HG03064 (cell line): ENCODE measurements at regions not wholly inside any gene's neighbourhood (a gene's known extent, or its start where the extent isn't known, plus 50 kb on each side); places are given as distances from the start of the nearest gene placed in this dataset.

ENCODE experiments used
- ATAC-seq: cut with Tn5 transposase; IDR thresholded peaks from one replicate; pipeline ENCODE4 v1.9.1; 2021; ENCODE audit warnings: low read depth; ENCODE audit not compliant: unreplicated experiment

GRCh38 chr7:68107968-68108367 lies 1111.3 kb downstream of the TYW1 start:
- no peak for ATAC-seq

GRCh38 chr7:68109299-68109698 lies 1112.7 kb downstream of the TYW1 start:
- no peak for ATAC-seq

- no peak for ATAC-seq
These were observed 1122.8 kb downstream of the TYW1 start for GRCh38 chr7:68119411-68119810.

- ATAC-seq = no peak
These were observed 1124.4 kb downstream of the TYW1 start for GRCh38 chr7:68121056-68121455.

- no peak for ATAC-seq
These were observed 1125.0 kb downstream of the TYW1 start for GRCh38 chr7:68121655-68122054.

- ATAC-seq = no peak
These were observed 1126.2 kb downstream of the TYW1 start for GRCh38 chr7:68122801-68123200.

GRCh38 chr7:68125168-68125567 lies 1128.5 kb downstream of the TYW1 start:
- no peak for ATAC-seq

- ATAC-seq = no peak
These were observed 1136.4 kb downstream of the TYW1 start for GRCh38 chr7:68133045-68133444.

GRCh38 chr7:68143345-68143744 lies 1146.7 kb downstream of the TYW1 start:
- ATAC-seq = no peak

GRCh38 chr7:68146983-68147382 lies 1150.3 kb downstream of the TYW1 start:
- ATAC-seq = no peak

GRCh38 chr7:68147614-68148238 lies 1151.1 kb downstream of the TYW1 start:
- ATAC-seq = no peak

- ATAC-seq = no peak
These were observed 1151.8 kb downstream of the TYW1 start for GRCh38 chr7:68148440-68148839.

- no peak for ATAC-seq
These were observed 1155.6 kb downstream of the TYW1 start for GRCh38 chr7:68152205-68152604.

- no peak for ATAC-seq
These were observed 1159.0 kb downstream of the TYW1 start for GRCh38 chr7:68155676-68156075.

- ATAC-seq = no peak
These were observed 1162.2 kb downstream of the TYW1 start for GRCh38 chr7:68158686-68159295.

- ATAC-seq = no peak
These were observed 1166.1 kb downstream of the TYW1 start for GRCh38 chr7:68162712-68163111.

- ATAC-seq = no peak
These were observed 1169.9 kb downstream of the TYW1 start for GRCh38 chr7:68166525-68166924.

GRCh38 chr7:68173513-68173912 lies 1176.9 kb downstream of the TYW1 start:
- no peak for ATAC-seq

- ATAC-seq = no peak
These were observed 1180.3 kb downstream of the TYW1 start for GRCh38 chr7:68176974-68177373.

GRCh38 chr7:68180761-68181160 lies 1184.1 kb downstream of the TYW1 start:
- no peak for ATAC-seq

- no peak for ATAC-seq
These were observed 1186.5 kb downstream of the TYW1 start for GRCh38 chr7:68183176-68183575.

- no peak for ATAC-seq
These were observed 1189.2 kb downstream of the TYW1 start for GRCh38 chr7:68185631-68186456.
